Stimulated activated CD4-positive, alpha-beta T cell treated with anti-CD3 and anti-CD28 coated beads, Interleukin-12 subunit alpha, Interleukin-12 subunit beta, amount 100 ng/mL, for 48 hours (primary cell): ENCODE measurements at regions not wholly inside any gene's neighbourhood (a gene's known extent, or its start where the extent isn't known, plus 50 kb on each side); places are given as distances from the start of the nearest gene placed in this dataset.
"Not testable (repeated sequence)": the region's sequence is repeated elsewhere in the genome, so short reads cannot be mapped to it uniquely, and the experiment has no call there.

Experiments used
- DNase-seq, 3 donors: peaks; one replicate each; pipeline ENCODE4 v3.0.0-alpha.2; 2020; ENCODE audit warnings: low read depth in 2 of 3, low spot score in 1 of 3

DNA sequence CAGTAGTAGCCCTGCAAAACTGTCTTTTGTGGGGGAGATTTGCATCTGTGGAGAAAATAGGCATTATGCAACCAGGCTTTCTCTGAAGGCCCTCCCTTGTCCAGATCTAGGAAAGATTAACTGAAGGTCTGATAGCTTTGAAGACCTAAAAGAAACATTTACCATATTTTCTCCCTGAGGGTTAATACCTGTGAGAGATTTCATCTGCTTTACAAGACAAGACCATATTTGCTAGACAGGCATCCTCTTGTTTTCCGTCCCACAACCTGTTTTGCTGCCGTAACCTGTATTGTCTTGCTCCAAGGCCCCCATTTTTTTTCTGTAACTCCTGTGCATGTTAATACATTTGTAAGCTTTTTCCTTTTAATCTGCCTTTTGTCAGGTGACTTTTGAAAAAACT, 1985.2 kb upstream of the CDH9 start:
- no peak for DNase-seq

DNA sequence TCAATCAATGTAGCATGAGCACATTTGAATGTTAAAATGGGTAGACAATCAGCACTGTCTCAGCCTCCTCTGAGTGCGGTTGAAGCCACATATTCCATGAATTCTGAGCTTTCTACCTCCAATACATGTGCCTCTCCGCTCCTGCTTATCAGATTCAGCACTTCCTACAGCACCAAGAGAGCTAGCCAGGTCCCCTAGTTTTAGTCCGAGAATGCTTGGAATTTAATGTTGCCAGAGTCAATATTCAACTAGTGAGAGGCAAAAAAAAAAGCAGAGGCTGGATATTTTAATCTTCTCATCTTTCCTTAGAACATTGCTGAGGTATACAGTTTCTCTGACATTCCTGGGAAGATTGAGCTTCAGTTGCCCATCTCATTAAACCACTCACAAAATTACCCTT, 1979.1 kb upstream of the CDH9 start:
- no peak for DNase-seq

DNA sequence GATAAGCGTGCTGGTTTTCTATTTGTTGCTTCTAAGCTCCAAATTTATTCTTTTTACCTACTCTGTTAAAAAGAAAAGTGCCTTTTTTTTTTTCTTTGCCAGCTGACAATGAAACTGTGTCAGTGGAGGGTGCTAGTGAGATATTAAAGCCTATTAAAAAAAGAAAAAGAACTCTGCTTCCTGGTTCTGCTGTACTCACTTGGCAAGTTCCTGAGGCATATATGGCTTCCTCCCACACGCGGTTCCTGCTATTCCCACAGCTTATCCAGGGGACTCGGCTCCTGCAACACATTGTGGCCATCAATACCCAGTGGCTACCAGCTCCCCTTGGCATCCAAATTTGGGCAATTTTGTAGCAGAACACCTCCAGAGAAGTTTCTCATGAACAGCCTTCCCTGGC, 1977.7 kb upstream of the CDH9 start:
- DNase-seq = no peak

DNA sequence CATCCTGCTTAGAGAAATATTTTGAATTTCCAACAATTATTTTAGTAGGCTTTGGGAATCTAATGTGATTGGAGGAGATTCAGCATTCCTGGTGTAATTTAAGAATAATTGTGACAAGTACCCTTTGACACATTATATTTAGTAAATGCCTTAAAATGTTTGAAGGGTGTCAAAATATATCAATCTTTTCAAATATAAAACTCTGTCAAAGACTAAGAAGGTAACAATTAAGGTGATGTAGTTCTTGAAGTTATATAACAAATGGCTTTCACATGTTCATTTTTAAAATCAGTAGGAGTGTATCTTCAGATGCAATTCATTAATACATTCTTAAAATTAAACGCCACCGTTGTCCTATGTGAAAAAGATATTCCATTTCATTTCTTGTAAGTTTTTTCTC, 1977.1 kb upstream of the CDH9 start:
- DNase-seq = no peak

DNA sequence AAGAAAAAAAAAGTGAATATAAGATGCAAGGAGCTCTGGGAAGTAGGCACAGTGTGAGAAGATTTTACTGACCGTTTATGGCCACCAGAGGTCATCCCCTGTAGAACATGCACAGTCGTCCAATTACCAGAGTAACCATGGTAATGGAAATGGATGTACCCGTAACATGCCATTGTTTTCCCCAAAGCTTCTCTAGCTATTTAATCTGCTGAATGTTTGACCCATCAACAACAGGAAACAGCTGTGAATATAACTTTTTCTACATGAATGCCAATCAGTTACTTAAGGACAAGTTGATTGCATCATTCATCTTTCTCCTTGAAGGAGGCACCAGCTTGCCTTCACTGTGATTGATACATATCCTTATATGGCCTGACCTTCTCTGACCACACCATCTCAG, 1967.0 kb upstream of the CDH9 start:
- no peak for DNase-seq

DNA sequence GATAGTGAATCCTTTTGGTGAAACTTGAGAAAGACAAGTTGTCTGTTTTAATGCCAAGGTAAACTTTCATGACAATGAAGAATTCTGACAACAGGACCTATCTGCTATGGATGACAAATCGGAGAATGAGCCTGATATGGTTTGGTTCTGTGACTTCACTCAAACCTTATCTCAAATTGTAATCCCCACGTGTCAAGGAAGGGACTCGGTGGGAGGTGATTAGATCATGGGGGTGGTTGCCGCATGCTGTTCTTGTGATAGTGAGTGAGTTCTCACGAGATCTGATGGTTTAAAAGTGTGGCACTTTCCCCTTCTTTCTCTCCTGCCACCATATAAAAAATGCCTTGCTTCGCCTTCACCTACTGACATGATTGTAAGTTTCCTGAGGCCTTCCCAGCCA, 1964.1 kb upstream of the CDH9 start:
- DNase-seq = no peak

DNA sequence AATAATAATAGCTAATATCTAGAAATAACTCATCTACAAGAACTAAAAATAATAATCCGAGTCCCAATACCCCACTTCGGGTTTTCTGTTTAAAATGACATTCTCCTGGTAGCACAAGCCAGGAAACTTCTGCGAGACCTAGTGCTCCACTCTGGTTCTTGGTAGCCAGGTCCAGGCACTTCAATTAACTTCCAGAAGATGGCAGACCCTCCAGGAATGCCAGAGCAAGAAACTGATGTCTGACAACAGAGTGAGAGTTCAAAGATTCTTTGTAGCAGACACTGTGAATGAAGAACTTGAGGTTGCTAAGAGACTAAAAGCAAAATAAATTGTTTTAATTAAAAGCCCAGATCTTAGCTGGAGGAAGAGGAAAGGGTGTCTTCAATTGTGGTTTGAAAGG, 1963.3 kb upstream of the CDH9 start:
- no peak for DNase-seq

DNA sequence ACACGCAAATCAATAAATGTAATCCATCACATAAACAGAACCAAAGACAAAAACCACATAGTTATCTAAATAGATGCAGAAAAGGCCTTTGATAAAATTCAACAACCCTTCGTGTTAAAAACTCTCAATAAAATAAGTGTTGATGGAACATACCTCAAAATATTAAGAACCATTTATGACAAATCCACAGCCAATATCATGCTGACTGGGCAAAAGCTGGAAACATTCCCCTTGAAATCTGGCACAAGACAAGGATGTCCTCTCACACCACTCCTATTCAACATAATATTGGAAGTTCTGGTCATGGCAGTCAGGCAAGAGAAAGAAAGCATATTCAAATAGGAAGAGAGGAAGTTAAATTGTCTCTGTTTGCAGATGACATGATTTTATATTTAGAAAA, 1946.3 kb upstream of the CDH9 start:
- DNase-seq = no peak

DNA sequence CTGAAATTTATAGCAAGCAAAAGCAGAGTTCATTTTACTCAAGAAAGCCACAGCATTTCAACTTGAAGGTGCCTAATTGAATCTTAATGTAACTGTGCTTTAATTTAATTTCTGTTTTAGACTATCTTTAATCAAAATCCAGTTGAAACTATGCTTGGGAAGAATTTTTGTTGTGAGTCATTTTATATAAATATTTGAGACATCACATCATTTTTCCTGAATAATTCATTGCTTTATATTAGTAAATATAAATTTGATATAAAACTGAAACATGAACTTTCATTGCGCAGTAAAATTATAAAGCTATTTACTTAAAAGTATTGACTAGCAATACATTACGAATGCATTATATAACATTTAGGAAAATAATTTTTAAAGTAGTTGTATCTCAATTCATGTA, 1937.1 kb upstream of the CDH9 start:
- no peak for DNase-seq

DNA sequence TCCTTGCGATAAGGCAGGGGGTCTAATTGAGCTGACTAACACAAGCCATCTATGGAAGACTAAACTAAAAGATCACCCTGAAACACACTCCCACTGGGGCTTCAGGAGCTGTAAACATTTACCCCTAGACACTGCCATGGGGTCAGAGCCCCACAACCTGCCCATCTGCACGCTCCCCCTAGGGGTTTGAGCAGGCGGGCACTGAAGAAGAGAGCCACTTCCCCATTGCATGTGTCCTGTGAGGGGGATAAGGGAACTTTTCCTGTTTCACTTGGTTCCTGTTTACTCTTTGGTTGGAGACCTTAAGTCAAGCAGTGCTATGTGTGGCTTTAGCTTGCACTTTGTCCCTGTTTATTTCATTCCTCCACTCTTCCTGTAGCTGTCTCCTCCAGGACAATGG, 1929.5 kb upstream of the CDH9 start:
- no peak for DNase-seq

DNA sequence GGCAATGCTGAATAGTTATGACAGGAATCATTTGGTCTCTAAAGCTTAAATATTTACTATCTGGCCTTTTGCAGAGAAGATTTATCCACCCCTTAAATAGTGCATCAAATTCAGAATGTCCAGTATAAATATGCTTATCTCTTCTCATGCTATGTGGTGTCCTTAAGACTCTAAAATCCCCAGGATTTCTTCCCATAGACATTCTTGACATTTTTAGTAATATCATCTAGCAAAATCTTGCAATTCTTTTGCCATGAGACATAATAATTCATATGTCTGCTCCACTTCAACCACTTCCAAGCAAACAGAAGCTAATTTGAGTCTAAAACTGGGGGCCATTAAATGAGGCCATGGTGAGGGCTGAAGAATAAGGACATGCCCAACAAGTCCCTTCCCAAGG, 1923.4 kb upstream of the CDH9 start:
- no peak for DNase-seq

DNA sequence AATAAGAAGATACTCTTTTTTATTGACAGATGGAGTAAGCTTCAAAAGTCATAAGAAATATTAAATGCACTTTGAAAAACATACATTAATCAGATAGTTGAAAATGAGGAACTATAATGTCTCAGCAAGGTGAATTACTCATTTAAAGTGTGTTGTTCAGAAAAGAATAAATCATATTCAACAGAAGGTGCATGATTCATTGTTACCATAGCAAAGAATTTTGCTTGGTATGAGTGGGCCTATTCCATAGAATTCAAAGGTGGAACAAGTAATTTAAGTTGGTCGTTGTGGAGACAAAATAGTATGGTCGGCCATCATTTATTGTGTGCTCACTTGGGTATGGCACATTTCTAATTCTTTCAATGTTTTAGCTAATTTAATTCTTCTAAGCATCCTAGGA, 1920.2 kb upstream of the CDH9 start:
- no peak for DNase-seq

DNA sequence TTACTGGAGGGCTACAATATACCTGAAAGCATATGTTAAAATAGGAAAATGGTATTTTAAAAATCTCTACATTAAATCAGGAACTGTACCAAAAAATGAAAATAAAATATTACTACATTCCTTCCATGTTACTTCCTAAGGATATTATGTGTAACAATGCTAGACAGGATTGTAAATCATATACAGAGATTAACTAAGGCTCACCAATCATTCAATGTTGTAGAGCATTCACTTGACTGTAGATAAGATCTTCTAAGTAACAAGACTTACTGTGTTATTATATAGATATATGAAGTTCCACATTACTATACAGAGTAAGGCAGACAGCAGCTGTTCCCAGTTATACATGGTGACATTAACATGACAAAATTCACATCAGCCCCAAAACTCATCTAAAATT, 1919.1 kb upstream of the CDH9 start:
- DNase-seq = no peak

DNA sequence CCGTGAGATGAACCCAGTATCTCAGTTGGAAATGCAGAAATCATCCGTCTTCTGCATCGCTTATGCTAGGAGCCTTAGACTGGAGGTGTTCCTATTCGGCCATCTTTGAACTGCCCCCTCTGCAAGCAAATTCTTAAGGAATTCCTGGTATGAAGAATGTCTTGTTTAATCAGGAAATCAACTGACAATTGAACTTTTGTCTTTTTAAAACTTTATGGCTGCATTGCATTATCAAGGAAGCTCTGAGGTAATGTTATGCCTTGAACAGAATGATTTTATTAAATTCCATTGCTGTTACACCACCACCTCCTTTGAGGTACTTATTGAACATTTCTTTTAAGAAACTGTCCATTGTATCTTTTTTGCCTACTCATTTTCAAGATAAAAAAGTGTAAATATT, 1915.7 kb upstream of the CDH9 start:
- no peak for DNase-seq

DNA sequence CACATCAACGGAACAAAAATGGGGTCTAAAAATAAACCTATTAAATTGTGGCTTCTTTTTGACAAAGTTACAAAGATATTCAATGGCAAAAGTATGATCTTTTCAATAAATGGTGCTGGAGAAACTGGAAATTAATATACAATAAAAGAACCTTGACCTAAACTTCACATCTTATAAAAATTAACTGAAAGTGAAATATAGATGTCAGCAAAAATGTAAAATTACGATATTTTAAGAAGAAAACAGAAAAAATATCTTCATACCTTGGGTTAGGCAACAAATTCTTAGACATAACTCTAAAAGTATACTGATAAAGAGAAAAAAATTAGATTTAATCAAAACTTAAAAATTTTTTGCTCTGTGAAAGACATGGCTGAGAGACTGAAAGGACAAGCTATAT, 1909.5 kb upstream of the CDH9 start:
- no peak for DNase-seq

DNA sequence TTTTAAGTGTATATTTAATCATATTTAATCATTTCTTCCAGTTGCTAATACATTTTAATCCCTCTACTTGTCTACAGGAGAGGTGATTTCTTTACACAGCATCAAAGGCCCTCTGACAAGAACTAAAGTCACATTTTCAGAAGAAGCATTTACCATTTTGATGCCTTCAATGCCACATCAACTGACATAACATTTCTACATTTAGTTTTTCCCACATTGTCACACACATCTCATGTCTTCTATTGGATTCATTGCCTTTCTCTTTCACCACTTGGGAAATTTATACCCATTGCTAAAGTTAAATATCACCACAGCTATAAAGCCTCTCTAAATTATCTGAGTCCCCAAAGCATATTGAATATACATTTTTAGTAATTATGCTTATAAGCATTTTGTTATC, 1907.5 kb upstream of the CDH9 start:
- no peak for DNase-seq

DNA sequence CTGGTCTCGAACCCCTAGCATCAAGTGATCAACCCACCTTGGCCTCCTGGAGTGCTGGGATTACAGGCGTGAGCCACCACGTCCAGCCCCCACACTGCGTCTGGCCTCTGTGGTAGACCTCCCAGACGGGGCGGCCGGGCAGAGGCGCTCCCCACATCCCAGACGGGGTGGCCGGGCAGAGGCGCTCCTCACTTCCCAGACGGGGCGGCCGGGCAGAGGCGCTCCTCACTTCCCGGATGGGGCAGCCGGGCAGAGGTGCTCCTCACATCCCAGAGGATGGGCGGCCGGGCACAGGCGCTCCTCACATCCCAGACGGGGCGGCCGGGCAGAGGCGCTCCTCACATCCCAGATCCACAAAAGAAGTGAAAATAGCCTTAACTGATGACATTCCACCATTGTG, 1891.0 kb upstream of the CDH9 start:
- not testable (repeated sequence) for DNase-seq

DNA sequence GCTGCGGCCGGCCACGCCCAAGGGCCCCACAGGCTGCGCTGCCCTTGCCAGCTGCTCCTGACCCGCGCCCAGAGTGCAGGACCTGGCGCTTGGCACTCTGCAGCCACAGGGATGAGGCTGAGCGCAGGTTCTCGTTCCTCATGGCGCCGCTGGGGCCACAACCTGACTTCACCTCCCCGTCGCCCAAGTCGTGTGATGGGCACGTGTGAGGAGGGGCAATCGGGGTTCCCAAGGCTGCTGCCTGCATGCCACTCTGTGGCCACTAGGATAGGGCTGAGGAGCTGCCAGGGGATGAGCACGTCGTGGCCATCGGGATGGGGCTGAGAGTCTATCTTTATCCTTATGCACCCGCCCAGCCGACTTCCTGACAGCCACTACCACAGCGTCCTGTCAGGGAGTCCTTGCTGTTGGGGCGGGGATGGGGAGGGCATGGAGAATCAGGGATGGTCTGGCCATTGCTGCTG, 1890.0 kb upstream of the CDH9 start:
- not testable (repeated sequence) for DNase-seq

DNA sequence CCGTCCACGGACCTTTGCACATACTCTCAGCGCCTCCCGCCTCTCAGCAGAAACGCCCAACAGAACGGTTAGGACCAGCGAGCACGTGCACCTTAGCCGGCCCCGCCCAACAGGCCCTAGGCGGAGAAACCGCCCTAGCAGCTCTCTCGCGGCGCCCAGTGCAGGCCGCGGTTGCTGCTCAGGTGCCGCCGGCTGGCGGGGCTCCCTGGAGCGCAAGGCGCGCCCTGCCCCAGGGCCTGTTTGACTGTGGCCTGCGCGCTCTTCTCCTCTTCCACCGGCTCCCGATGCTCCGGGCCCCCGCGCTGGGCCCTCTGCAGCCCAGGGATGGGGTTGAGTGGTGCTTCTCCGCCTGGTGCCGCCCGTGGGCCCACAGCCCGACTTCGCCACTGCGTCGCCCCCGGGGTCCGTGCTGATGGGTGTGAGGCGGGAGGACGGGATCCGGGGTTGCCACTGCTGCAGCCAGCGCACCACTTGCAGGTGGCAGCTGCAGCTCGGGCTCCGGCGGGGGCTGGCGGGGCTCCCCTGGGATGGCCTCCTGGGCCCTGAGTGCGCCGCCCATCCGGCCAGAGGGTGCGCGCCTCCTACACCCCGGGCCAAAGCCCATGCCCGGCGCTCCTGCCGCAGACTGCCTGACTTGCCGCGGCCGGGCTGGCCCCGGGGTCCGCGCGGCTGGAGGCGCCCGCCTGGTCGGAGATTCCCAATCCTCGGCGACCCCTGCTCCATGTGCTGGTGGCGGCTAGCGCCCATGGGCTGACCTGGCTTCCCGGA, 1889.4 kb upstream of the CDH9 start:
- DNase-seq = no peak

DNA sequence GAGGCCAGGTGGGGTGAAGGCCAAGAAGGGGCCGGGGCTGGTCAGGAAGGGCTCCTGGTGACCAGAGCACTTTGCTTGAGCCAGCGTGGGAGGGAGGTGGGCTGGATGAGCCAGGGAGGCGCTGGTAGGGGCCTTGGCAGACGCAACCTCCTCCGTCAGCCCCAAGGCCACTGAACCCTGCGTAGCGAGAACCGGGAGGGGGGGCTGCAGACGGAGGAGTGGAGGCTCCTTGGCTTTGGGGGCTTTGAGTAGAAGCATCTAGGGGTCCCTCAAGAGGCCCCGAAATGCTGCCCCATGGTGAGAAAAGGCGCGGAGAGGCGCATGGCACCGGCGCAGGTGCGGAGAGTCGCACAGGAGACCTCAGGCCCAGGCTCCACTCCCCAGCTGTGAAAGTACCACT, 1888.0 kb upstream of the CDH9 start:
- no peak for DNase-seq

DNA sequence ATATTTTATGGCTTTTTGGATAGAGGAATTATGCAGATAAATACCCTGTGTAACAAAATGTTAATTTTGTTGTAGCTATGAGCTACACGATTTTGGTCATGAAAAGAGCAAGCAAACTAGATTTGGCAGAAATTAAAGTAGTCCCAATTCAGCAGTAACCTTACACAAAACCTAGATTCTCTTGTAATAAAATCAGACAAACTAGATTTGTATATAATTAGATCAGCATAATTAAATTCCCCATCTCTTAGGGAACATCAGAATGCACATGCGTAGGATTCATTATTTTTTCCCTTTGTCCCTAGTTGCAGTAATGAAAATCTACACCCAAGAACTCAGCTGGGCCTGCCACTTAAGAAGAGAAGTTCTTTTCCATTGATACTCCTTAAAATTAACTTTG, 1879.2 kb upstream of the CDH9 start:
- no peak for DNase-seq

DNA sequence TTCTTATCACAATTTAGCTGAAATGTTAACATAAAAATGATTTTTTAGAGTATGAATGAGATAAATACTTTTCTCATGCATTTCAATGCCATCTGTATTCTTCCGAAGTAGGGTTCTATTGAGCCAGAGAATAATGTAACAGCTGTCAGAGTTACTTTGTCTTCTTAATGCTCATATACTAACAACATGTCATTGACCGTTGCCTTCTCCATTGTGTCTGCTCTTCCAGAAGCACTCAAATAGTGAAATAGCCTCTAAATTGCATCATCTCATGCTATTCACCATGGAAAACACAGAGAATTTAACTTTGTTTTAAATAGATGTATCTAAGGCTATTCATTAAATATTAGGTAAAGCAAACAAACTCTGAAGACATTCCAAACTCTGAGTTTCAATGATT, 1875.9 kb upstream of the CDH9 start:
- DNase-seq = no peak

DNA sequence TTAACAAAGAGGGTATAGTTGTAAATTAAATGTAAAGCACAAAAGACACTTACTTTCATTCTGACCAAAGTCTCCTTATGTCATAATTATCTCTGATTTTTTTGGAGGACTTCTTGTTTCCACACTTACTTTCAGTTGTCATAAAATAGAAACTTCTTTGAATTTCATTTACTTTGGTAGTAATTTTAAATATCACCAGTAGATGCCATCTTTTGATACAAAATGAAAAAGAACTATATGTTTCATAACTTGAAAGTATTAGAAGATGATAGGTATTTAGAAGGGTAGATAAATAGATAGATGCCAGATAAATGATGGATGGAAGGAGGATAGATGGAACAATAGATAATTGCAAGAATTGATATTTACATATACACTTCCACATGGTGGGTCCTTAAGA, 1865.3 kb upstream of the CDH9 start:
- DNase-seq = no peak

DNA sequence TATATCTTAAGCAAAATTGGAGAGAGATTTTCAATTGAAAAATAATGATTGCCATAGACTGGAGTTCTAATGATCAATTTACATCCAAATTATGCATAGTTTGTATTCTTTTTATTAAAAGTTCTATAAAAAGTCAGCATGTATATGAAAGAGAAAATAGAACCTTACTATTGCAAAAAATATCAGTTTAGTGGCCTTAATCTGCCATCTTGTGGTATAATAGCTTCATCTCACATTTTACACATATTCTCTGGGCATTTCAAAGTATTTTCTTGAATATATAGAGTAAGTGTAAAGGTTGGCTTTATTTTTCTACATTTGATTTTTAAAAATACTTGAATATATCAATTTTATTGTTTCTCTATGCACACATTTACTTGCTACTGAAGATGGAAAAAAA, 1858.6 kb upstream of the CDH9 start:
- DNase-seq = no peak
